ENCODE measurements at regions not wholly inside any gene's neighbourhood (a gene's known extent, or its start where the extent isn't known, plus 50 kb on each side); places are given as distances from the start of the nearest gene placed in this dataset.
A peak's percentile ranks its signal among the peaks of the same experiment; 100 is the strongest.
"Not testable (repeated sequence)": the region's sequence is repeated elsewhere in the genome, so short reads cannot be mapped to it uniquely, and the experiment has no call there.

DNA sequence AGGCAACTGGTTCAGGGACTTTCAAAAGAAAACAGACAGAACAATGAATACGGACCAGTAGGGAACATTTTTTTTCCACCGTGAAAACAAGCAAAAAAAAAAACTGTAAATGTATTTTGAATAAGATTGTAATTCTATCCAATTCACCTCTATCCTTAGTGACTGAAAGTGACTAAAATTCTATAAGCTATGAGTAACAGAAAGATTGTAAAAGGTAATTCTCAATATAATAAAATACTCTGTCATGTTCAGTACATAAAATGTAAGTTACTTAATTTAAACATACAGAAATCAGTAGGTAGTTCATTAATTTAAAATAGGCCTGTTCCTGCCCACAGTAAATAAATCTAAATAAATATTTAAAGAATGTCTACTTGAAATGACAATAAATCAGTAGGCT, 368.2 kb upstream of the ARHGEF26 start:
- no peaks in the 10 kb centered on the region for H3K4me1 Mint-ChIP-seq
- H3K36me3 Mint-ChIP-seq, result no peaks in the 10 kb centered on the region
- ATAC-seq (ENCODE audit: low read depth), result no peak
- H3K4me3 Mint-ChIP-seq, result no peak overlapping the region
- H3K27ac Mint-ChIP-seq, result no peak overlapping the region
- POLR2A ChIA-PET, result no interaction called here
- DNase-seq, result no peak
- H3K9me3 Mint-ChIP-seq, result peaks cover 1% of the 10 kb centered on the region
- peaks cover 3% of the 10 kb centered on the region for H3K27me3 Mint-ChIP-seq

DNA sequence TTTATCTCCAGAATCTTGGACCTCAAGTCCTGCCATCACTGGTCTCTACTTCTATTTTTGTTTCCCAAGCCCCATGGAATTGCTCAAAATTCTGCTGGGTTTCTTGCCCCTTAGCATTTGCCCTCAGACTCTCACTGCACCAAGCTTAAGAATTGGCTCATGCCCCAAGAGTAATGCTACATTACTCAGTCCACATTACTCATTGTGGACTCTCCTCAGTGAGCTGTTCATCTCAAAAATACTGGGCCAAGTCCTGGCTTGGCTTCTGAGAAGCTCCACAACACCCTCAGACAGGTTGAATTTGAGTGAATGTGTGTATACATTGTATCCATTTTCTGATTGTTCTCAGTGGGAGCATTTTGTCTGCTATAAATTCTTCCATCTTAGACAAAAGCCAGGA, 364.4 kb upstream of the ARHGEF26 start:
- no peak overlapping the region for H3K4me3 Mint-ChIP-seq
- POLR2A ChIA-PET, result no interaction called here
- DNase-seq (no peak), ATAC-seq (ENCODE audit: low read depth) (no peak)
- H3K36me3 Mint-ChIP-seq, result no peaks in the 10 kb centered on the region
- no peaks in the 10 kb centered on the region for H3K4me1 Mint-ChIP-seq
- H3K27me3 Mint-ChIP-seq, result peaks cover 3% of the 10 kb centered on the region
- peaks cover 1% of the 10 kb centered on the region for H3K9me3 Mint-ChIP-seq
- H3K27ac Mint-ChIP-seq, result no peak overlapping the region

DNA sequence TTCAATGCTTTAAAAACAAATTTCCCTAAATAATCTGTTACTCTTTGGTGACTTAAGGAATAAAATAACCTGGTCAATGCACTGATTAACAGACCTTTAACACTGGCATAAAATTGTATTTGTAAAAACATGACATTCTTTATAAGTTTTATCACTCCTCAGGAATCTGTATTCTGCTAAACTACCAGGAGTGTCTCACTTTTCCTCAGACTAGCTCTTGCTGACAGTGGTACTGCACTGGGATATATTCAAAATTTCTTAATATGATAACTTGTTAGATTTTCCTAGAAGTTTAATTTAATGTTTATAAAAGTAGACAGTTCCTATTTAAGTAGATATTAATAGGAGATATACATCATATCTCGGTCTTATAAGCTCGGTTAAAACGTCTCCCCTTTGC, 363.4 kb upstream of the ARHGEF26 start:
- Mint-ChIP-seq H3K9me3 (peaks cover 1% of the 10 kb centered on the region), H3K4me1 (no peaks in the 10 kb centered on the region), H3K36me3 (no peaks in the 10 kb centered on the region), H3K4me3 (no peak overlapping the region), H3K27me3 (peaks cover 3% of the 10 kb centered on the region), H3K27ac (no peak overlapping the region)
- no peak for ATAC-seq (ENCODE audit: low read depth)
- POLR2A ChIA-PET, result interaction anchor here (0.7 kb wide), 1 partner anchor 485 kb away, joined by 4 read pairs; no protein-coding TSS in a partner anchor
- no peak for DNase-seq

DNA sequence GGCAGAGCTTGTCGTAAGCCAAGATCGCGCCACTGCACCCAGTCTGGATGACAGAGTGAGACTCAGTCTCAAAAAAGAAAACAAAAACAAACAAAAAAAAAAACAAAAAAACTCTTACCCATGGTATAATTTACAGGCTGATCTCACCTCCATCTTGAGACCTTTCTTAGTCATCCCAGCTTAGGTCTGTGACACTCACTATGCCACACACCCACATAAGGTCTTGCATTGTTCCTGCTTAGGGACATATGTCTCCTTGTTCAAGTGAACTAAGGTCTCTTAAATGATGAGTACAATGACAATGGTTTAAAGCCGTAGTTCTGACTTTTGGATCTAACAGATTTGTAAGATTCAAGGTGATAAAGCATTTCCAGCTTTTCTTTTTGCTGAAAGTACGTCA, 360.2 kb upstream of the ARHGEF26 start:
- Mint-ChIP-seq H3K36me3 (no peaks in the 10 kb centered on the region), H3K4me3 (no peak overlapping the region), H3K4me1 (no peaks in the 10 kb centered on the region), H3K9me3 (no peaks in the 10 kb centered on the region), H3K27me3 (peaks cover 3% of the 10 kb centered on the region), H3K27ac (no peak overlapping the region)
- no peak for ATAC-seq (ENCODE audit: low read depth)
- DNase-seq, result no peak
- POLR2A ChIA-PET, result no interaction called here

DNA sequence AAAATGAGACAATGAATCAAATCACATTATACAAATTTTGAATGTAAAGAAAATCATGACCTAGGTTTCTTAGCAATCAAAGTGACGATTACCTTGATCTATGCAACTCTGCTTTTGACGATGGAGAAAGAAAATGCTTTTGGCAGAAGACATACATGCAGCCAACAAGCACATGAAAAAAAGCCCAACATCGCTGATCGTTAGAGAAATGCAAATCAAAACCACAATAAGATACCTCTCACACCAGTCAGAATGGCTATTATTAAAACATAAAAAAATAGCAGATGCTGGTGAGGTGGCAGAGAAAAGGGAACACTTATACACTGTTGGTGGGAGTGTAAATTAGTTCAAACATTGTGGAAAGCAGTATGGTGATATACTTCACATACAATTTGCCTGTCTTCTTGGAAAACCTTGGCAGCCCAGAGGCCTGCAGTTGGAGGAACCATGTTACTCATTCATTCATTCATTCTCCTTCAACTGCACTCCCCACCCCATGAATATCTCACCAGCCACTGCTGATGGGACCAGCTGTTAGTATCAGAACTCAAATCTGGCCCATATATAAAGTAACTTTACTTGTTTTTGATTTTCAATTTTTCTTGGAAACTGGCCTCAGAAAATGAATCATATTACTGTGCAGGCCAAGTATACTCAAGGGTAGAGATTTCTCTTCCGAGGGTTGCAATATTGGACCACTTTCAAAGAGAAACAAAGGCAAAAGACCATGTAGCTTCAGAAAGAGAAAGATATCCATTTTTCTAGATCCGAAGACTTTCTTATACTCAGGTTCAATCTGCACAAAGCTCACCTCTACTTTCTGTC, 358.6 kb upstream of the ARHGEF26 start:
- no peaks in the 10 kb centered on the region for H3K27me3 Mint-ChIP-seq
- H3K4me3 Mint-ChIP-seq, result no peak overlapping the region
- no peaks in the 10 kb centered on the region for H3K36me3 Mint-ChIP-seq
- H3K4me1 Mint-ChIP-seq, result no peaks in the 10 kb centered on the region
- DNase-seq, result no peak
- POLR2A ChIA-PET, result no interaction called here
- H3K9me3 Mint-ChIP-seq, result no peaks in the 10 kb centered on the region
- no peak overlapping the region for H3K27ac Mint-ChIP-seq
- no peak for ATAC-seq (ENCODE audit: low read depth)

DNA sequence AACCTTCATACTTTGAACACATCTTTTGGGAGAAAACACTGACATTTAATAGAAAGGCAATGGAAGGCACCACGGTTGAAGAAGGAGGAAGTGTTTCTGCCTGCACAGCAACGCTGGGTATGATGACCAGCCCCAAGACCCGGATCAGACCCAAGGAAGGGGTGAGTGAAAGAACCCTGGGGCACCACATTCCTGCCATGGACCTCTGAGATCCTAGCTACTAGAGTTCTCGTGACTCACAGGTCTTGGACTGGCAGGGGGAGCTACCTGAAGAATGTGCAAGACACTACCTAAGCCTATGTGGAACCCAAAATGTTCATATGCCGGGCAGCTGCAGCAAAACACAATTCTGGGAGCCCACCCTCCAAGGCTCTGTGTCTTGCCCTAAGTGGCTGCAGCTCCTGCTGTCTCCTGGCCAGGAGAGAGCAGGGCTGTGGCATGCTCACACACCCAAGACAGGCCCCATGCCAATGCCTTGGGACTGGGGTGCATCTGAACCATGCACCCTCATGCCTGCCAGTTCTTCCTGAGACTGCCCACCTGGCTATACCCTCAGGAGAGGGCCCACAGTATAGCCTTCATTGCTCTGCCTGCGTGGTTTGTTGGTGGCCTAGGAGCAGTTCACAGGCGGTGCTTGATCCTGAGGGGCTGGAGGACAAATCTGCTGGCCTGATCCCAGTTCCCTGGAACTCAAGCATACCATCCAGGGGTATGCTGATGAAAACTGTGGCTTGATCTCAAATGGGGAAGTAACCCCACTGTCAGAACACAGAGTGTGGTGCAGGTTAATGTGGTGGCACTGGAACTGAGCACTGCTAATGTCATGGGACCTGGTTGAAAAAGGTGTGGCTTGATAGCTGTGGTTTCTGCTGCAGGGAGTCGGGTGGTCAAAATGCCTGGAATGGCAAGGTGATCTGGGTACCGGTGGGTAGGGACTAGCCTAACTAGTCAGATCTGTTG, 353.3 kb upstream of the ARHGEF26 start:
- Mint-ChIP-seq H3K36me3 (no peaks in the 10 kb centered on the region), H3K4me1 (peaks cover 4% of the 10 kb centered on the region), H3K27ac (no peak overlapping the region), H3K4me3 (no peak overlapping the region), H3K9me3 (peaks cover 6% of the 10 kb centered on the region), H3K27me3 (peaks cover 31% of the 10 kb centered on the region)
- ATAC-seq (ENCODE audit: low read depth), result no peak
- POLR2A ChIA-PET, result no interaction called here
- DNase-seq, result no peak

DNA sequence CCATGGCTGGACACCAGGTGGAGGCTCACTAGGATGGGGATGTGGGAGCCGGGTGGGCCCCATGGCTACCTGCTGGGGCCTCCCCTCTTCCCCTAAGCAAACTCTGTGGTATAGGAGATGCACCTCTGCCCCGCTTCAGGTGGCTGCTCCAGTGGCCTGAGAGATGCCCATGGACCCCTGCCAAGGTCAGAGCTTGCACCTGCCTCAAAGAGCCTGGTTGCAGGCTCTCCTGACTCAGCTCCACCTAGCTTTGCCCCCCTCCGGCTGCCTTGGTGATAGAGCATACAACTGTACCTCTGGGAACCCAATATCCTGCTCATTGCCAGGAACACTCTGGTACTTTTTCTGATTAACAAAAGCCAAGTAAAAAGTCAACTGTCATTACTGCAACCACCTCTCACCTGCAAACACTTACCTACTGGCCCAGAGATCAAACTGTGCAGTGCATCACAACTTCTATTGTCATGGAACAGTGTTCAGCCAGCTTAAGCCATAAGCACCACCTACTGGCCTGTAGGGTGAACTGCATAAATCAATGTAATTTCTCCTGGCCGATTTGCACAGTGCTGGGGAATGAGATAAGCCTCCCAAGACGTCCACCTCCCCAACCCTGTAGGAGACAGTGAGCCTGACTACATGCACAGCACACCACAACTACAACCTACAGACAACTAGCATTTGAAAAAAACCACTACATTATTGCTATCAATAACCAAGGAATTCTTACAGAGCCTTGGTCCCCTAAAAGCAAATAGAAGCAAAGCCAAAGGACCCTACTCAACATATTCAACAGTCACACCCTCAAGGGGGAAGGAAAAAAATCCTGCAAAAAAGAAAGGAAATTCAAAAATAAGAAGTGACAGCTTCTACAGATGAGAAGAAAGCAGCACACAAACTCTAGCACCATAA, 352.4 kb upstream of the ARHGEF26 start:
- no peak for DNase-seq
- ATAC-seq (ENCODE audit: low read depth), result peak; percentile 86
- Mint-ChIP-seq H3K4me1 (peaks cover 4% of the 10 kb centered on the region), H3K27ac (no peak overlapping the region), H3K4me3 (no peak overlapping the region), H3K9me3 (peaks cover 6% of the 10 kb centered on the region), H3K36me3 (no peaks in the 10 kb centered on the region), H3K27me3 (peaks cover 32% of the 10 kb centered on the region)
- POLR2A ChIA-PET, result no interaction called here

DNA sequence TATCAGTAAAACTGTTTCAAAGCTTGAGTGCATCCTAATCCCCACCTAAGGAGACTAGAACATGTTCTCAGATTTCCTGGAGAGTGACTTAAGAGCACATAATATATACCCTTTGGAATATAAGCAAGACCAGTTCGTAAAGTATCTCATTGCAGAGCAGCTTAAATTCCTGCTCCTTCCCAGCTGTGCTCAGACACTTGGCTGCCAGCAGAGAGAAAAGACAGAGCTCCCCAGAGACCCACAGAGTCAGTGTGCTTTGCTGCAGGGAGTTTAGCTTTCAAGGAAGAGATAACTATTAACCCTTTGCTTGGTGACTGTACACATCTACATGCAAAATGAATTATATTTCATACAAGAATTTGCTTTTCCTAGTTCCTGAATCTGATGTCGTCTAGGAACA, 338.1 kb upstream of the ARHGEF26 start:
- Mint-ChIP-seq H3K36me3 (no peaks in the 10 kb centered on the region), H3K27ac (no peak overlapping the region), H3K27me3 (peaks cover 11% of the 10 kb centered on the region), H3K4me3 (no peak overlapping the region), H3K4me1 (no peaks in the 10 kb centered on the region), H3K9me3 (no peaks in the 10 kb centered on the region)
- POLR2A ChIA-PET, result no interaction called here
- ATAC-seq (ENCODE audit: low read depth) (no peak), DNase-seq (no peak)

DNA sequence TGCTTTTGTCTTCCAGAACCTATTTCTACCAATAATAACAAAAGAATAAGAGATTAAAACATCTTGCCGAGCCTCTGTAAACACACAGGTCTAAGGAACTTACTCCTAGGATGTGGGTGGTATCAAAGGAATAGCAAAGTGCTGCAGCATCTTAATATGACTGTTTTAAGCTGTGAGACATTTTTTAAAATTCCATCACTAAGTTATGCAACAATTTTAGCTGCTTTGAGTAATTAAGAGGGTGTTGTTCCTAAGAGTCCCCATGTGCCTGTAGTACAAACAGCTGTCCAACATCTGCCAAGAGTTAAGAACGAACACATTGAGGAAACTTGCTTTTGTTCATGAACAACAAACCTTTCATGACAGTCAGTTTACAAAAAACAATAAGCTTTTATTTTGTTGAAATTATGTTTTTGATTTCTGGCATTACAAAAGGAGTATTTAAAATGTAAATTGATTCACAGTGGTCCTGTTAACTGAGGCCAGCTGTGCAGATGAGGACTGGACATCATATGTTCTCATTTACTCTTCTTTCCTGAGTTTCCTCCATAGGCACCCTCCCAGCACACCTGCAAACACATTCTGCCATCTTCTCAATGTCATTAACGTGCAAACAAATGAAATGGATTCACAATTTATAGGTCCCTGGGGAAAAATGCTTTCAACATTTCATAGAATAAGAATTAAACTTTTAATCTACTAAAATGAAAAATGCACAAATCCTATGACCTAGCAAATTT, 337.3 kb upstream of the ARHGEF26 start:
- Mint-ChIP-seq H3K36me3 (no peaks in the 10 kb centered on the region), H3K27me3 (peaks cover 9% of the 10 kb centered on the region), H3K4me1 (no peaks in the 10 kb centered on the region), H3K4me3 (no peak overlapping the region), H3K9me3 (no peaks in the 10 kb centered on the region), H3K27ac (no peak overlapping the region)
- DNase-seq (no peak), ATAC-seq (ENCODE audit: low read depth) (no peak)
- POLR2A ChIA-PET, result no interaction called here

DNA sequence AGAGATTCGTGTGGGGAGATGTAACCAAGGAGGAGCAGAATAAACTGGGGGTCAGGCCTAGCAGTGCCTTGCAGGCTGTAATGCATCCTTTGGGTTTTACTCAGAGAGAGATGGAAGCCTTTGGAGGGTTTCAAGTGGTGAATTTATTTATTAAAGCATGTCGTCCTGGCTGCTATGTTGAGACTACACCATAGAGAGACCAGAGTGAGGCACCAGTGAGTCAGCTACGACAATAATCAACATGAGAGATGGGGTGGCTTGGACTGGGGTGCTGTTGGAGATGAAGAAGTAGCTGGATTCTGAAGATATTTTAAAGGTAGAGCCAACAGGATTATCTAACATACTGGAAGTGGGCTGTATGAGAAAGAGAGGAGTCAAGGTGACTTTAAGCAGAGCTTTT, 335.3 kb upstream of the ARHGEF26 start:
- POLR2A ChIA-PET, result no interaction called here
- Mint-ChIP-seq H3K4me1 (no peaks in the 10 kb centered on the region), H3K4me3 (no peak overlapping the region), H3K27ac (no peak overlapping the region), H3K27me3 (peaks cover 4% of the 10 kb centered on the region), H3K9me3 (no peaks in the 10 kb centered on the region), H3K36me3 (no peaks in the 10 kb centered on the region)
- ATAC-seq (ENCODE audit: low read depth) (no peak), DNase-seq (no peak)

DNA sequence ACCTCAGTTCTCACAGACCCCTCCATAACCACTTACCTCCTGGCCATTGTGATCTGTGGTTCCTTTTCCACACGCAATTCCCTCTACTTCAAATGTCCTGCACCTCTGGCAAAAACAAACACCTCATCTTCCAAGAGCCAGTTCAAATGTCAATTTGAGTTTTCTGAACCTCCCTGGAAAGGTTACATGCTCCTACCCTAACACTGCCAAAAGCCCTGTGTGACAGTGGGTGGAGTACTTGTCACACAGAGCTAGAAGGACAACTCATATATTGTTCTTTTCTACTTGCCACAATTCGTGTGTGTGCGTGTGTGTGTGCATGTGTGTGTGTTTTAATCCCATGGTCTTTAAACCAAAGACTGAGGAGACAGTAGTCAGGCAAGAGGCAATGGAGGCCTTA, 331.8 kb upstream of the ARHGEF26 start:
- no peak overlapping the region for H3K4me3 Mint-ChIP-seq
- ATAC-seq (ENCODE audit: low read depth), result no peak
- no peaks in the 10 kb centered on the region for H3K36me3 Mint-ChIP-seq
- POLR2A ChIA-PET, result no interaction called here
- H3K27ac Mint-ChIP-seq, result no peak overlapping the region
- DNase-seq, result no peak
- H3K9me3 Mint-ChIP-seq, result peaks cover 5% of the 10 kb centered on the region
- H3K27me3 Mint-ChIP-seq, result no peaks in the 10 kb centered on the region
- H3K4me1 Mint-ChIP-seq, result no peaks in the 10 kb centered on the region

DNA sequence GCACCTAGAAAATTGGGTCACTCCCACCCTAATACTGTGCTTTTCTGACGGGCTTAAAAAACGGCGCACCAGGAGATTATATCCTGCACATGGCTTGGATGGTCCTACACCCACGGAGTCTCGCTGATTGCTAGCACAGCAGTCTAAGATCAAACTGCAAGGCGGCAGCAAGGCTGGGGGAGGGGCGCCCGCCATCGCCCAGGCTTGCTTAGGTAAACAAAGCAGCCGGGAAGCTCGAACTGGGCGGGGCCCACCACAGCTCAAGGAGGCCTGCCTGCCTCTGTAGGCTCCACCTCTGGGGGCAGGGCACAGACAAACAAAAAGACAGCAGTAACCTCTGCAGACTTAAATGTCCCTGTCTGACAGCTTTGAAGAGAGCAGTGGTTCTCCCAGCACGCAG, 324.1 kb upstream of the ARHGEF26 start:
- H3K27ac Mint-ChIP-seq; DNase-seq; H3K9me3 Mint-ChIP-seq; H3K27me3 Mint-ChIP-seq; H3K4me3 Mint-ChIP-seq; POLR2A ChIA-PET; H3K36me3 Mint-ChIP-seq; H3K4me1 Mint-ChIP-seq; ATAC-seq (ENCODE audit: low read depth): not testable (repeated sequence)

DNA sequence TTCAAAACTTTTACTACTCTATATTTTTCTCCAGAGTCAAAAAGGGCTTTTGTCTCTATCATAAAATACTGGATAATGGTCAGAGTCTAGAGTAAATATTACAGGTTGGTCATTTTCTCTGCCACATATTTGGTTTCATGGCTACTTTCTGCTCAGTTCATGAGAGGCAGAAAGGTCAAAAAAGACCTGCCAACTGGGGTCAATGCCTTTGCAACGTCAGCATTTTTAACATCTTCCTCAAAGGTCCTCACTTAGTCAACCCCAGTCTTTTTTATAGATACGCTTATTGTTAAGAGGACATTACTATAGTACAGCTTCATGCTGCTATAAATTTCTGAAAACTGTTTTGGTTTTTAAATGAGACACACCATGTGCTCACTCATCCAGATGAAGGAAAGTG, 312.1 kb upstream of the ARHGEF26 start:
- POLR2A ChIA-PET, result no interaction called here
- Mint-ChIP-seq H3K36me3 (no peaks in the 10 kb centered on the region), H3K4me3 (no peak overlapping the region), H3K27ac (no peak overlapping the region), H3K4me1 (no peaks in the 10 kb centered on the region), H3K9me3 (no peaks in the 10 kb centered on the region), H3K27me3 (peaks cover 13% of the 10 kb centered on the region)
- DNase-seq (no peak), ATAC-seq (ENCODE audit: low read depth) (no peak)
